Ammon's horn (tissue), 1 donor: ENCODE measurements at regions not wholly inside any gene's neighbourhood (a gene's known extent, or its start where the extent isn't known, plus 50 kb on each side); places are given as distances from the start of the nearest gene placed in this dataset.

Source experiments
- DNase-seq: peaks from one replicate; pipeline ENCODE4 v3.0.0-alpha.2; 2016; ENCODE audit warnings: low spot score

DNA sequence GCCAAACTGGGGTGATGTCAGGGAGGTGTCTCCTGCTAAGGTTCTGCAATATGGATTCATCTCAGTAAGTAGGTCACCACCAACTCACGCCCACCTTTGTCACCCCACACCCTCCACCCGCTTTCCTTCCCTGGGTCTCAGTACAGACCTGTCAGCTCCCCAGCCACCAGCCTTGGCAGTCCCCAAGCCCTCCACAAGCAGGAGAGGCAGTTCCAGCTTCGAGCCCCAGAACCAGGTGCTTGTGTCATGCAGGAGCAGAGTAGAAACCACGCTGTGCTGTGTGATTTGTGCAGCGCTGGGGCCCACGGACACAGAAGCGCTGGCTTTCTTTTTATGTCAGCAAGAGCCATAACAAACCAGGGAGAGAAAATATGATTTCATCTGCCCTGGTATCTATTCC, 89.0 kb upstream of the CDH4 start:
- DNase-seq = no peak

DNA sequence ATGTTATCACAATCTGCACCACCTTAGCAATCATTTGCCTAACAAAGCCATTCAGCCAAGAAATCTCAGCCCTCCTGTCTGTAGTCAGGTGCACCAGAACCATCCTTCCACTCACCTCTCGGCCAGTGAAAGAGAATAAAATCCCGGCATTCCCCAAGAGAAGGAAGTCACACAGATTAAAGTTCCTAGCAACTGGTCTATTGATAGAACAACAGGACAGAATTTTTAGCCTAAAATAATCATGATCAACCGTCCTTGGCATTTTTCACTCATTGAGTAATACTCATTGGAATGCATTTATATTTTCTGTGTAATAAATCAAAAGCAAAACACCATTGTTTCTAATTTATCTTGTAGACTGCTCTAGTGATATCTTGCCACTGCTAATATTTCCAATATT, 85.7 kb upstream of the CDH4 start:
- DNase-seq = no peak

DNA sequence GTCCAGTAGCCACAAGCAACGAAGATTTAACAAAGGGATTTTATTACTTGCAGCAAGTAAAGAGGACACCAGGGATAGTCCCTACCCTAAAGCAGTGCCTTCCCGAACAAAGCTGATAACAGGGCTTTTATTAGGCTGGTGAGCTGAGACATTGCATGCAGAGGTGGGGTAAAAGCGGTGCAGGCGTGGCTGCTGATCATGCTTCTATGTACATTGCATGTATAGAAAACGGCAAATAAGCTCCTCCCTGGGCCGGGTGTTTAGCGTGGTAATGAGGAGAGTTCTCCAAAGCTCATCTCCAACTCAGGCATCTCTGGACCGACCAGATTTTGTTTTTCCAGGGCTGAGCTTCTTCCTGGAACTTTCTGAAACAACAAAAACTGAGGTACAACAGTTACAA, 83.5 kb upstream of the CDH4 start:
- DNase-seq = no peak

DNA sequence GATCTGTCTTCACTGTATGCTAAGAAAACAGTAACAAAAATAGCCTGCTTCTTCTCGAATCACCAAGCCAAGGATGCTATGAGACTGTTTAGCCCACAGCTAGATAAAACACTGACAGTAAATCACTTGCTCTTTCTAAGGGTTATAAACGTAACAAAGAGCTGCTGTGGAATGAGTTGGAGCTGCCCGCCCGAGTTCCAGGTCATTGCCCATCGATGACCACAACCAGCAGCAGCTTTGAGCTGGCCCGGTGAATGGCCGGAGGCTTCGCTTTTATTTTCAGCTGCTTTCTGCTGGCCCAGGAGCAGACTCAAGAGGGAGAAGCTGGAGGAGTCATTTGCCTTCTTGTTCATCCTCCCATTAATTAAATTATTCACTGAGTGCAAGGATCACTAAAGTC, 82.2 kb upstream of the CDH4 start:
- no peak for DNase-seq

DNA sequence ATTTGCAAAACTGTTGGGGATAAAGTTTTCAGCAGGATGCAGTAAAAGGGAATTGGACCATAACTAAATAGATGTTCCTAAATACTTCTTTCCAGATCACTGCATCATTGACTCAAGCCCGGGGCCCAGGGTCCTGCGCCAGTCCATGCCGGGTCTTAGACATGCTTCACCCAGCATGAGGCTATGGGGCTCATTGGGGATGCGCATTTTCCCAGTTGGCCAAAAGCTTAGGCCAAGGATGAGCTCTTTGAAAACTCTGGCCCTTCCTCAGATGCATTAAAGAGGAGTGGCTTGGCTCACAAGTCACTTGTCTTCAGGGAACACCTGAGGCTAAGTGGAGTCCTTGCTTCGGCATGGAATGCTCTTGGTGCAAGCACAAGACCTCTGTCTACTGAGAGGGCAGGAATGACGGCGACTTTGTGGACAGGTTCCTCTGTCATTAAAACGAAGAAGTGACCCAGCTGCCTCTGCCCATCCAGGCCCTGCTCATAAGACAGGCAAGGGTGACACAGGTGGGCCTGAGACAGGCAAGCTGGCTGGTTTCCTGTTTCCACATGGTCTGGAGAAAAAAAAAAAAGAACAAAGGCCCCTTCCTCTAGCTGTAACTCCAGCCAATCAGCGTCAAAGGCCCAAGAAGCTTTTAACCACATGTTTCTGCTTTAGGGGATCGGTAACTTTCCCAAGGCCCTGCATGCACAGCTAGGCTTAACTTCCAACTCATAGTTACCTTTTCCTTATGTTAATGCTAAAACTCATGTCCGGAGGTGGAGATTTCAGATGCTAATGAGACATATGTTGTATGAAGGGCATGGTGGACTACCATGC, 81.4 kb upstream of the CDH4 start:
- no peak for DNase-seq

DNA sequence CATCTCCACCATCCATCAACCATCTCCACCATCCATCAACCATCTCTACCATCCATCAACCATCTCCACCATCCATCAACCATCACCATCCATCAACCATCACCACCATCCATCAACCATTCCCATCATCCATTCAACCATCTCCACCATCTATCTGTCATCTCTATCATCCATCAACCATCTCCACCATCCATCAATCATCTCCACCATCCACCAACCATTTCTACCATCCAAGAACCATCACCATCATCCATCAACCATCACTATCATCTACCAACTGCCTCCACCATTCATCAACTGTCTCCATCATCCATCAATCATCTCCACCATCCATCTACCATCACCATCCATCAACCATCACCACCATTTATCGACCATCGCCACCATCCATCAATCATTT, 78.8 kb upstream of the CDH4 start:
- DNase-seq = no peak

DNA sequence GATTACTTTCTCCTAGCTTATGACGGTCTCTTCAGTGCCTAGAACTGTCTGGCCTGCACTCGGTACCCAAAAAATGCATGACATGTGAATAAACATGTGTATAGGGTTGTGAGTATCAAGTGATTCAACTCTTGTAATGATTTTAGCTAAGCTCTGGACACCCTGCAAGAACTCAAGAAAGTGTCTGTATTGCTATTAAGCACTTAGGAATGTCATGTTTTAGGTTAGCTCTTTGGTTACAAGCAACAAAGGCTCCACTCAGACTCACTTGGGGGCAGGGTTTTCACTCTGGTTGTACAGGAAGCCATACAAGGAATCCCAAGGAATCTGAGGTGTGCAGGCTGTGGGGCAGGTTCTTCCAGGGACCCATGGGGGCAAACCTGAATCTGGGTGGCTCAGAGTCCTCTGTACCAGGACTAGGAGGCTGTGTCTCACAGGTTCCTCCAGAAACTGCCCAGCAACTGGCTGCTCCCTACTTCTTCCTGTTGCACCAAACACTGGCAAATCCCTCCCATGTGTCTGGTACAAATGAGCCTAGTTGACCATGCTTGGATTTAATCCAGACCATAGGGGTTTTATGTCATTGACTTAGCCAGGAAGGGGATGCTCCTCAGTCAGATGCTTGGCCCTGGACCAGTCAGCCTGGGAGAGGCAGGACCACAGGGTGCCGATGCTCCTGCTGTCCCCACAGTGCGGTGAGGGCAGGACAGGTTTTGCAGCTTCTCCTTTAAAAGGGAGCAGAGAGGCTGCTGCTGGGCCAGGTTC, 77.9 kb upstream of the CDH4 start:
- DNase-seq = no peak

DNA sequence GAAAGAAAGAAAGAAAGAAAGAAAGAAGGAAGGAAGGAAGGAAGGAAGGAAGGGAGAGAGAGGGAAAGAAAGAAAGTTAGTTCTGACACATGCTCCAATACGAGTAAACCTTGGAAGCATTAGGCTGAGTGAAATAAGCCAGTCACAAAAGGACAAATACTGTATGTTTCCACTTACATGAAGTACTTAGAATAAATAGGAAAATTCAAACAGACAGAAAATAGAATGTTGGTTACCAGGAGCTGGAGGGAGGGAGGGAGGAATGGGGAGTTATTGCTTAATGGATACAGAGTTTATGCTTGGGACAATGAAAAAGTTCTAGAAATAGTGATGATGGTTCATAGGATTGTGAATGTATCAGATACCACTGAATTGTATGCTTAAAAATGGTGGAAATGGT, 75.2 kb upstream of the CDH4 start:
- no peak for DNase-seq

DNA sequence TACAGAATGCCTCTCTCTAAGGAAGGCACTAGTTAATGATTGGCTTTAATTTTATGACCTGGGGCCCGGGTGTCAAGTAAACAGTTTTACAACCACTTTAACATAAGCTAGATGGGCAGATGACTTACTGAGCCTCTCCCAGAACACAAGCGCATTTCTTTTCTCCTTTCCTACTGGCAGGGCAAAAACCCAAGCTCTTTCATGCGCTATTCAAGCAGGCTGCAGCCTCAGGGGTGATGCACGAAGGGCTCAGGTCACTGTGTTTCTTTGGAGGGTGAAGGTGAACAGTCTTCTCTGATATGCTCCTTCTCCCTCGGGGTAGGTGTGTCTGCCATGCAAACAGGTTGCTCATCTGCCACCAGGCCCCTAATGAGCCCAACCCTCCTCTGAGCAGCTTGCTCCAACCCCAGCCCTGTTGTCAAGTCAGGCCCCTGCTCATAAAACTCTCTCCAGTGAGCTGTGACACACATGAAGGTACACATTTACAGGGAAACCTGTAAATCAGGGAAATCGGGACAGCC, 73.5 kb upstream of the CDH4 start:
- DNase-seq = no peak

DNA sequence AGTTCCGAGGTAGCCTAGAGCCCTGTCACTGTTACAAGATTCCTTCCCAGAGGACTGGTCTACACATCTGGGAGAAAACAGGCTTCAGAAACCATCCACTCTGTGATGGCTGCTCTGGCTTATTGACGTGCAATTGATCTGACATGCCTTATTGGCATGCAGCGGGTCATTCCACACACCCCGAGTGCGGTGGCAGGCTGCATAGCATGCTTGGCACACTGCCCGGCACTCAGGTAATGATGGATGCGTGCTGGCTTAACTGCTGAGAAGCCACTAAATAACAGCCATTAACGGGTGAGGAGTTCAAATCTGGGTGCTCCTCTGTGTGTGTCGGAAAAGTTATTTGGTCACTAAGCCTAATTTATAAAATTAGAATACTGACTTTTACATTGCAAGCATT, 67.9 kb upstream of the CDH4 start:
- DNase-seq = no peak

DNA sequence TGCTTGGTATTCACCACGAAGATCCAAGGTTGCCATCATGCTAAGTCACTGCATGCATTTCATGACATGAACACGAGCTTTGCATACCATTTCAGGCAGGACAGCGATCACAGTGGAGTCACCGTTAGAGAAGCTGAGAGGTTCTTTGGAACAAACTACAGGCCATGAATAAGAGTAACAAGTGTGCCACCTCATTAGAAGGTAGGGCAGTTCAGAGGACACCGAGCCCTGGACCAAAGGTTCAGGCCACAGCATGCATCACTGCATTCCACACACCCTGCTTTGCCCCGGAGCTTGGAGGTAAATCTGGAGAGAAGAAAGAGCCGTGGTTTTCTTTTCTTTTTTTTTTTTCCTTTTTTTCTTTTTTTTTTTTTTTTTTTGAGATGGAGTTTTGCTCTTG, 66.9 kb upstream of the CDH4 start:
- DNase-seq = no peak

DNA sequence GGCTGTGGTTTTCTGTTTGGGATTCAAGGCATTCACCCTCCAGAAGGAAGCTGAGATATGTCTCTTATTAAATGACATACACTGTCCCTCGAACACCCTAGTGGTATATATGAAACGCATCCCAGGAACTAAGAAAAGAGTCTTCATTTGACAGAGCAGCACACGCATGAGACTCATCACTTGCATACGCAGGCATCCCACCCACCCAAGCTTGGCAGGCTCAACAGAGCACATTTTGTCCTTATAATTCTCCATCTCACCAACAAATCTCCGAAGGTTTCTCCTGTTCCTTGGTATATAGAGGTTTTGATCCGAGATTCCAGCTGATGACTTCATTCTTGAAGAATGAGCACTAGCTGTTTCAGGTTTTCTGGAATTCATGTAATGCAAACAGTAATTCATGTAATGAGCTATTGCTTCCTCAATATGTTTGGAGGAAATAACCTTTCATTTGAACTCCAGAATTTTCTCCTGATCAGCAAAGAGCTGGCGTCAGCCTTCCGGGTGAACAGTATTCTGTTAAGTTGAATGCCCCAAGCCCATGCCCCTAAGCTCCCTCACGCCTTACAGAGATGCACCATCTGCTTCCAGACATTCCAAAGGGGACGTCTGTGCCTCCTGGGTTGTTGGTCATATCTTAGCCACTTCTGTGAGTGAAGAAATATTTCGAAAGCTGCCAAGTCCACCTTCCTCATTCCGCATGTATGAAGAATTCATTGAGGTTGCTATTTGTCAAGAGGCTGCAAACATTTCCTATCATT, 66.0 kb upstream of the CDH4 start:
- no peak for DNase-seq

DNA sequence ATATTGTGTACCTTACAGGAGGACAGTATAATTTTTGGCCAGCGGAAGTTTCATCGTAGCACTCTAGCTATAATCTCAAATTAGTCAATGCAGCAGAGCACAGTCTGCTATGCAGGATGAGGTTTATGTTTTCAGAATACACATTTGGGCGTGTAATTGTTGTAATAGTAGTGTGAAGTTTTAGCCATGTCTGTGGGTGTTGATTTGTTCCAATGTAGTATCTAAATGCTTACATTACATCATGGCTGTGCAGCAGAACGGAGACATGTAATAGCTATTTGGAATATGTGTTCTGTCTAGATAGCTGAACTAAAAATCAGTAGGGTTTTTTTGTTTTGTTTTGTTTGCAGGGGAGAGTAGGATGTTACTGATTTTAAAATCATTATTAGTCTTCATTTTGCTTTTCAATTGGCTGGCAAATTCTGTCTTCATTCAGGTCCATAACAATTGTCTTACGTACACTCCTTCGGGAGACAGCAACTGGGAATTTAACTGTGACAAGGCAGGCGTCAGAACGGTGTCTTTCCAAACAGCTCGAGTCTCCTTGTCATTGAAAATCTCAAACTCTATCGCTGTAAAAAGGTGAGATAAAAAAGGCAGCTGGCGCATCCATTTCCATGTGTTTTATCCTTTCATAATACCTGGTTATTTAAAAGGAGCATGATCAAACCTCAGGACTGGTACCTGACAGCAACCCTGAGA, 65.1 kb upstream of the CDH4 start:
- DNase-seq = no peak

DNA sequence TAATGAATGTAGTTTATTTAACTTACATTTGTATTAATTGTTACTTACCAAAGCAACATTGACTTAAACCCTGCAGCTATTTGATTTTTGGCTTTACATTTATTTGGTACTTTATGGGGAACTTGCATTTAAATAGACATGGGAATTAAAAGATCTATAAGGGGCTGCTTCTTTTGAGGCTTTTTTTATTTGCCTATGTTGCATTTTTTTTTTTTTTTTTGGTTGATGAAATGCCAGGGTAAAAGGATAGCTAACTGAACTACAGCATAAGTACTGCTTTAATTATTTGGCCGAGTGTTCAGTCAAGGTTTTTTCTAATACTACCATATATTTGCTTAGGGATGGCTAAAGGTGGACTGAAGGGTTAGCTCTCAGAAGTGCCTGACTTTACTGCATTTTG, 62.5 kb upstream of the CDH4 start:
- DNase-seq = no peak

DNA sequence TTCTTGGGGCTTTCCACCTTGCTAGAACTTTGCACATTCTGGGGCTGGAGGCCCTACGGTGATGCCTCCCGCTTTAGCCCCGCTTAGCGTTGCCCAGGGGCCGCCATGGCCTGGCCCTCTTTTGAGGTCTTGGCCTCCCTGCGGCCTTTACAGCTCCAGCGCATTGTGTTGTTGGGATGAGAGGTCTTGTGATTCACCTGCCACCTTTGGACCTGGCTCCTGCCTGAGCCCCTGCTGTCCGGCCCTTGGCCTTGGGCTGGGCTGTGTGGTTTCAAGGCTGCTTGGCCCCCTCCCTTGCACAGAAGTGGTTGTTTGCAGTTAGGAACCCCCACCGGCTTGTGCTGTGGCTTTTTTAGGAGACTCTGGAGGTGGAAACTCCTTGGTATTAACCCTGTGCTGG, 61.0 kb upstream of the CDH4 start:
- DNase-seq = no peak

DNA sequence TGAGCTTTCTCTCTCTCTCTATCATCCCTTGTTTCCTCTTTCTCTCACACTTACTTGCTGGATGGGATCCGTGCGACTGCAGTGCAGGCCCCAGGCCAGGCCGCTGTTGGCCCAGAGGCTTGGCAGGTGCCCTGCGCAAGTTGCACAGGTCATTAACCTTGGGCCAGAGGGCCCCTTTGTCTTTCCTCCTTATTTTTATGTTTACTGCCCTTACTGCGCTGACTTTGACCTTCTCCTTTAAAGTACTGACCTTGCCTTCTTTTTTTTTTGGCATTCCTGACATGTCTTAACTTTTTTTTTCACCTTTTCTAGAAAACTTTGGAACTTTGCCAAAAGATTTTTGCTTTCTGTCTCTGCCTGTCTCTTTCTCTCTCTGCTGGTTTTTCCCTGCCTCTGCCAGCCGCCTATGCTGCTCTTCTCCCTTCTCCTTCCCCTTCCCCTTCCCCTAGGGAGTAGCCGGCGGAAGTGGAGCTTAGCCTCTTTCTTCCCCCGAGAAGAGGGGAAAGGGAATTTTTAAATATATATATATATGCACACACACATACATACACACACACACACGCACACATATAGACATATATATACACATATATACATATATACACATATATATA, 59.6 kb upstream of the CDH4 start:
- no peak for DNase-seq

DNA sequence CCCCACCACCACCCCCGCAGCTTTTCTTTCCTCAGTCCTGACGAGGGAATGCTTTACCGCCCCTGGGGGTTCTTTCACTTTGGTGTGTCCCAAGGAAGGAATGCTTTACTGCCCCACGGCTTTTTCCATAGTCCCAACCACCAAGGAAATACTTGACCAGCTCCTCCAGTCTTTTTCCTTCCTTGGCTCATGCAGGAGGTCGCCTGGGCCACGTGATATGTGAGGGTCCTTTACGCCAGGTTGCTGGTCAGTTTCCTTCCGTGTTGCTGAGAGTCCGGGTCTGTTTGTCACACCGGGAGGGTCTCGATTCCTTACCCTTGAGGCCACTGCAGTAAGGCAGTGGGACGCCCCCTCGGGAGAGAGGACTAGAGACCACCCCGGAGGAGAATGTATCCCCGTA, 58.9 kb upstream of the CDH4 start:
- no peak for DNase-seq
